CD4-positive, alpha-beta T cell treated with Interleukin-1 beta for 1 hour (primary cell): ENCODE measurements at regions not wholly inside any gene's neighbourhood (a gene's known extent, or its start where the extent isn't known, plus 50 kb on each side); places are given as distances from the start of the nearest gene placed in this dataset.
"Not testable (repeated sequence)": the region's sequence is repeated elsewhere in the genome, so short reads cannot be mapped to it uniquely, and the experiment has no call there.

Experiments
- DNase-seq, 2 donors: peaks; one replicate each; pipeline ENCODE4 v3.0.0-alpha.2; 2020 to 2022

GRCh38 chr1:24268555-24268954, 50.6 kb upstream of the GRHL3 start:
- not testable (repeated sequence) for DNase-seq

GRCh38 chr1:24266998-24267397, 52.2 kb upstream of the GRHL3 start:
- no peak for DNase-seq

- no peak for DNase-seq
These were observed 52.7 kb upstream of the GRHL3 start for GRCh38 chr1:24266398-24266941.

GRCh38 chr1:24263746-24264145, 55.4 kb upstream of the GRHL3 start:
- DNase-seq = no peak

- DNase-seq = no peak
These were observed 55.9 kb upstream of the GRHL3 start for GRCh38 chr1:24263211-24263610.

- DNase-seq = no peak
These were observed 57.2 kb upstream of the GRHL3 start for GRCh38 chr1:24261977-24262376.

GRCh38 chr1:24258735-24259424, 60.3 kb upstream of the GRHL3 start:
- DNase-seq = no peak

- no peak for DNase-seq
These were observed 61.8 kb upstream of the GRHL3 start for GRCh38 chr1:24257373-24257772.

GRCh38 chr1:24256687-24257086, 62.5 kb upstream of the GRHL3 start:
- DNase-seq = no peak

- DNase-seq = no peak
These were observed 63.9 kb upstream of the GRHL3 start for GRCh38 chr1:24255226-24255625.

- DNase-seq = no peak
These were observed 64.4 kb upstream of the GRHL3 start for GRCh38 chr1:24254783-24255182.

GRCh38 chr1:24253571-24253970, 65.6 kb upstream of the GRHL3 start:
- DNase-seq = no peak

GRCh38 chr1:24252185-24252780, 65.2 kb upstream of the IFNLR1 start:
- no peak for DNase-seq

- no peak for DNase-seq
These were observed 64.4 kb upstream of the IFNLR1 start for GRCh38 chr1:24251501-24251900.

GRCh38 chr1:24250791-24251190, 63.7 kb upstream of the IFNLR1 start:
- DNase-seq = no peak

GRCh38 chr1:24250224-24250623, 63.1 kb upstream of the IFNLR1 start:
- DNase-seq = no peak

GRCh38 chr1:24248859-24249258, 61.8 kb upstream of the IFNLR1 start:
- peak in 1 of 2 donors; percentile 15 for DNase-seq

- DNase-seq = not testable (repeated sequence)
These were observed 60.2 kb upstream of the IFNLR1 start for GRCh38 chr1:24247337-24247736.

GRCh38 chr1:24244519-24245268, 57.6 kb upstream of the IFNLR1 start:
- DNase-seq = no peak

- DNase-seq = no peak
These were observed 50.8 kb upstream of the IFNLR1 start for GRCh38 chr1:24237750-24238395.

GRCh38 chr1:24236789-24237371, 49.8 kb upstream of the IFNLR1 start:
- no peak for DNase-seq
